AG09319 (cell line): ENCODE measurements at regions not wholly inside any gene's neighbourhood (a gene's known extent, or its start where the extent isn't known, plus 50 kb on each side); places are given as distances from the start of the nearest gene placed in this dataset.

Experiments
- DNase-seq: peaks from one replicate; pipeline ENCODE4 v3.0.0-alpha.2; 2010; ENCODE audit warnings: low read depth; ENCODE audit errors: extremely low read depth
- CTCF ChIP-seq: IDR thresholded peaks from 2 replicates; pipeline ENCODE4 v1.5.1; 2011; ENCODE audit warnings: low read depth, mild to moderate bottlenecking, inconsistent platforms, low read length, moderate library complexity

DNA sequence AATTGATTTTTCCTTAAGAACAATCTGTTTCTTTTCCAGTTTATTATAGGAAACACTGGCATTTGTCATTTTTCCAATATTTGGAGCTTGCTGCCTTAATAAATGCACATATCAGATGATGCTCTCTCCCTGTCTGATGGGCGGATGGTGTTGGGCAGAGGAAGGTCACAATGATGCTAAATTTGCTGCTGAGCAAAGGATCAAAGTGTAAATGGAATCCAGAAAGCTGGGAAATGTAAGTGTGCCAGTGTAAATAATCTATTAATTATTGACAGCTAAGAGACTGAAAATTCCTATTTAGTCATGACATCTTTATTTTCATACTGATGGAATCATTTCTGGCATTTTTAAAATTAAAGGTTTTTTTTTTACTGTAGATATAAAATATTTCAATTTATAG lies 243.2 kb downstream of the PTBP2 start:
- no peak for DNase-seq
- no peak for TF ChIP-seq CTCF

GRCh38 chr1:96966536-96967138 lies 245.1 kb downstream of the PTBP2 start:
- peak; percentile 57 for DNase-seq
- peak; percentile 95 for TF ChIP-seq CTCF

DNA sequence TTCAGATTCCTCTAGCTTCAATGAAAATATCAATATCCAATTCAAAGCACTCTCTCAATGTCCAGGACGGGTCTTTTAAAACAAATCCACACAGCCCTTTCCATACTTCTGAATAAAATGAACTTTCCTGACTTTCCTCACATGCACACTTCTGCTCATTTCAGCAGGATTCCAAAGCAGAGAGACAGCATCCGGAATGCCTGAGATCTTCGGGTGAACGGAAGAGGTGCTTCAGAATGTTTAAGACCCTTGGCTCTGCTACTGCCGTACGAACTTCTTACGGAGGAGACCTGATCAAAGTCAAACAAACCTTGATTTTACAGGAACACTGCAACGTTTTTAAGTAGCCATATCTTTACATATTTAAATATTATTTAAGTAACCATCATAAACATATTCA lies 245.7 kb downstream of the PTBP2 start:
- no peak for TF ChIP-seq CTCF
- DNase-seq = no peak

DNA sequence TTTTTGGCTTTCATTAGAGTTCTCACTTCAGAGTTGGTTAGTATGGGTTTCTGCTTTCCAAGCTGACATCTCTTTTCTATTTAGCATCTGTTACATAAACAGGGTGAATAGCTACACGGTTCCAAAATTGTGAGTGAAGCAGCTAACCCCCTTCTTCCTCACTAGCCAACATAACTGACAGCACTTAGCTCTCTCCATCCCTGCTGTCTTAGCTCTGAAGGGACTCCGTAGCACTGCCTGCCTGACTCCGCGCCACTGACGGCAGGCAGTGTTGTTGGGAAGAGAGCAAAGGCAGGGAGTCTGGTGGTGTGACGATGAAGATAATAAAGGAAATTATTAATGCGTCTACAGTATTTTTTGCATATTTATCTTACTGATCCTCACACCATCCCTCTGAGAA lies 247.0 kb downstream of the PTBP2 start:
- no peak for DNase-seq
- no peak for TF ChIP-seq CTCF

DNA sequence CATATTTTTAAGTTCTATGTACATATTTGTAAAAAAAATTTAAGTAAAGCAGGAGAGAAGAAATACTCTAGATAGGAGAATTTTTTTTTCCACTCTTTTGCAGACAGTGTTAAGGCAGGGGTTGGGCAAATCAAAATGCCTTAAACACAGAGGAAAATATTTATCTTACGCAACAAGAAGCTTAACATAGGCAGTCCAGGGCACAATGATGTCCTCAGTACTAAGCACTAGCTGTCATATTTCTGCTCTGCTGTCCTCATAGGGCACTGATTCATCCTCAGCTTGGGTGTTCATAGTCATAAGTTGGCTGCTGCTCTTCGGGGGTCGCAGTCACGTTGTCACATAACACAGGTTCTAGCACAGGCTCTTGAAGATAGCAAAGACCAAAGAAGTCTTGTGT lies 247.4 kb downstream of the PTBP2 start:
- no peak for TF ChIP-seq CTCF
- DNase-seq = no peak

DNA sequence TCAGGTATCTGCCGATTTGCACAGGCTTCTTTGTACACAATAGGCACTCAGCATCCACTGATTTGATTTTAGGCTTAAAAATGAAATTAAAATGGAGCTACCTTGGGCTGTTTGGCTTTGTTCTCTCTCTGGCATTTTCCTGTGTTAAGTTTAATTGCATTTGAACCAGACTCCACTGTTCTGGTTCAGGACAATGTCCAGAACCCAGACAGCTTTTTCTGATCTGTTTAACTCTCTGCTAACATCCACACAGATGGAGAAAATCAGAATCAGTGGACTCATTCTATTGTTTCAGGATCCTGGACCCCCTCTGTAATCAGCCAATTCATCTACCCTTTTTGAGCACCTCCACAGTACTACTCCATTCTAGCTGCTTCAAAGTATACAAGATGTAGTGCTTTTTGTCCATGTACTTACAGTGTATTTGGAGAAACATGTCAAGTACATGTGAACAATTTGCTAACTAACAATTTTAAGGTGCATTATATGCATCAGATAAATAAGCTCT lies 248.1 kb downstream of the PTBP2 start:
- DNase-seq = no peak
- no peak for TF ChIP-seq CTCF

- TF ChIP-seq CTCF = no peak
- DNase-seq = no peak
Observed at GRCh38 chr1:96971439-96971838, 249.9 kb downstream of the PTBP2 start.
